NCI-H128 (cell line): ENCODE measurements at regions not wholly inside any gene's neighbourhood (a gene's known extent, or its start where the extent isn't known, plus 50 kb on each side); places are given as distances from the start of the nearest gene placed in this dataset.

Experiments used
- DNase-seq: peaks from one replicate; lab custom pipeline; 2025; ENCODE audit not compliant: unreplicated experiment; lab: John Stamatoyannopoulos, UW

- no peak for DNase-seq
Observed at GRCh38 chr15:61499376-61499775, 270.3 kb upstream of the RORA start.

GRCh38 chr15:61489571-61489970, 260.5 kb upstream of the RORA start:
- DNase-seq: no peak

- DNase-seq: no peak
Observed at GRCh38 chr15:61483599-61483998, 254.5 kb upstream of the RORA start.

- no peak for DNase-seq
Observed at GRCh38 chr15:61481886-61482285, 252.8 kb upstream of the RORA start.

- DNase-seq: no peak
Observed at GRCh38 chr15:61480863-61481262, 251.8 kb upstream of the RORA start.

- no peak for DNase-seq
Observed at GRCh38 chr15:61480295-61480694, 251.2 kb upstream of the RORA start.

- DNase-seq: no peak
Observed at GRCh38 chr15:61479613-61480012, 250.5 kb upstream of the RORA start.

- DNase-seq: no peak
Observed at GRCh38 chr15:61476741-61477140, 247.6 kb upstream of the RORA start.

GRCh38 chr15:61474796-61475195, 245.7 kb upstream of the RORA start:
- DNase-seq: no peak

- DNase-seq: no peak
Observed at GRCh38 chr15:61467823-61468222, 238.7 kb upstream of the RORA start.

- no peak for DNase-seq
Observed at GRCh38 chr15:61459785-61460707, 230.9 kb upstream of the RORA start.

- no peak for DNase-seq
Observed at GRCh38 chr15:61457050-61457733, 228.1 kb upstream of the RORA start.

GRCh38 chr15:61449186-61449702, 220.1 kb upstream of the RORA start:
- no peak for DNase-seq

GRCh38 chr15:61447981-61448380, 218.9 kb upstream of the RORA start:
- no peak for DNase-seq

- DNase-seq: no peak
Observed at GRCh38 chr15:61444585-61444984, 215.5 kb upstream of the RORA start.

- no peak for DNase-seq
Observed at GRCh38 chr15:61442821-61443220, 213.7 kb upstream of the RORA start.

- DNase-seq: no peak
Observed at GRCh38 chr15:61441891-61442290, 212.8 kb upstream of the RORA start.

- no peak for DNase-seq
Observed at GRCh38 chr15:61426466-61426865, 197.4 kb upstream of the RORA start.

GRCh38 chr15:61425934-61426333, 196.8 kb upstream of the RORA start:
- no peak for DNase-seq

- DNase-seq: no peak
Observed at GRCh38 chr15:61422773-61423172, 193.7 kb upstream of the RORA start.

- no peak for DNase-seq
Observed at GRCh38 chr15:61421938-61422337, 192.8 kb upstream of the RORA start.

GRCh38 chr15:61421470-61421869, 192.4 kb upstream of the RORA start:
- DNase-seq: no peak
